HL-60/S4 treated with phorbol 12-myristate 13-acetate at 8.2 ng/mL for 4 days and 3 days (cell line): ENCODE measurements at regions not wholly inside any gene's neighbourhood (a gene's known extent, or its start where the extent isn't known, plus 50 kb on each side); places are given as distances from the start of the nearest gene placed in this dataset.

Experiments used
- in situ Hi-C: fragments of 300-500 bp; cut with MboI; formaldehyde crosslinking; loops from 2 replicates; pipeline ENCODE4 v1.15.0; 2022; ENCODE audit warnings: low sequenced_read_pairs

DNA sequence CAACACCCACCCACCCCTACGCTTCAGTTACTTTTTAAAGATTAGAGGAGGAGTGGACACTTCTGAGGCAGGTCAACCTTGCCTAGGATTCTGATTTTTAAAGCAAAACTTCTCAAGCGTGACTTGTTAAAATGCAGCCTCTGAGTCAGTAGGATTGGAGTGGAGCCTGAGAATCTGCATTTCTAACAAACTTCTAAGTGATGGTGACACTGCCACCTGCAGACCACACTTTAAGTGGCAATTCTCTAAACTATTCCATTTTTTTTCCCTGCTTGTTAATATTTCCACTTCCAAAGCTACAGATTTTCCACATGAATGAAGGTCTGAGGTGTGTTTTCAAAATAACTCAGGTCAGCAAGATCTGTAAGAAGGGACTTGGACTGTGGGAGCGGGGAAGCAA, 171.1 kb upstream of the CCDC150 start:
- in situ Hi-C loops: loop anchor here (25.0 kb wide), 1 partner anchor 356 kb away; no protein-coding TSS in a partner anchor

DNA sequence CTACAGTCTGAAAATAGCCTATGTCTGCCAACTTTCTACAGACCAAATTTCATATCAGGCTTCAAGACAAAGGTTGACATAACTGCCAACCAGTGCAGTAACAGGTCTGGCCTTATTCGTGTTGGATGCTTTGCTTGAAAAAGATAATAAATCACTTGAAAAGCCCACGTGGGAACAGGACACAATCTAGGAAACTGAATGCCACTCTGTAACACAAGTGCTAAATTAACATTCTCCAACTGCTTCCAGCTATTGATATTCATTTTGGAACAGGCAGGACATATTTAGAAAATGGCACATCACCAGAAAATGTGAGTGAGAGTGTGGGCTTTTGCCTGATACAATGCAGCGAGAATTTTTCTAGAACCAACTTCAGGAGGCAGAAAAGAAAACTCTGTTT, 165.9 kb upstream of the CCDC150 start:
- in situ Hi-C loops: loop anchor here (25.0 kb wide), 1 partner anchor 361 kb away; no protein-coding TSS in a partner anchor

DNA sequence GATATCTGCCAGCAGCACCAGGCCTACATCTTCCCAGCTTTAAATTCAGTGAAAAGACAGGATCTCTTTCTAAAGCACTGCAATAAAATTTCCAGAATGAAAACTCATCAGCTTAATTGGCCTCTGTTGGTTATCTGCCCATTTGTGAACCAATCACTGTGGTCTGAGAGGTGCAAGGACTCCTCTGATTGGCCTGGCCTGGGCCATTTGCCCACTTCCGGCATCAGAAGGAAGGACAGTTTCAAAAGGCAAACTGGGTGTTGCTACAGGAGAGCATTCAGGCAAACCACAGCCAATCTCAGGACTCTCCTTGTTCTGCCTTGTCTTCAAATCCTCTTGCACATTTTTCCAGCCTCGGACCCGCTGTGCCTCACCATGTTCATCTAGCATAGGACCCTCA, 163.9 kb upstream of the CCDC150 start:
- in situ Hi-C loops: no loop called here

DNA sequence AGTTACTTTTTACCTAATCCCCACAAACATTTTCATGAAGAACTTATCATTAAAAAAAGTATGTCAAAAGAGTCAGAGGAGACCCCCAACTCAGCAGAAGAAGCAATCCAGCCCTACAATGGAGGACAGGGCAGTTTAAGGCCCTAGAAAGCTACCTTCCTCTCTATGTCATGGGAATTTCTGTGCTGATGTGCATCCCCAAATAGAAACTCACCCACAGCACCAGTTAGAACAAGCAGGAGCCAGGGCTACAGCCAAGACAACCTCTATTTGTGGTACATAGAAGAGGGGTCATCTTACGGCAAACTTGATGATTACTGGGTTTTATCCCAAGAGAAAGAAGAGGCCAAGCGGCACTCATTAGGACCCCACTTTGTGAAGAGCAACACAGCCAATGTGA, 160.9 kb upstream of the CCDC150 start:
- in situ Hi-C loops: no loop called here

DNA sequence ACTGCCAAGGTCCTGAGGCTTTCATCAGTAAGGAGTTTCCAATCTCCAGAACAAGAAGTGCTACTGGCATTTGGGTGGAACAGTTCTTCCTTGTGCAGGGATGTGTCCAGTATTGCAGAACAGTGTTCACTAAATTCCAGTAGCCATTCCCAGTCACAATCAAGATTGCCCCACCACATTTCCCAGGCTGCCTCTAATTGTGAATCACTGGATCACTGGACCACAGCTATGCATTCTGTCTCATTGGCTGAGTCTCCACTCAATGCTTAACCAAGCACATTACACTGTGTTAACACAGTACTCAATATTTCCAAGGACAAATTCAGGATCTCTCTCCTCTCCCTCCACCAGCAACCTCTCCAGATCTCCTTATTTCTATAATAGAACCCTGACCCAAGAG, 160.2 kb upstream of the CCDC150 start:
- in situ Hi-C loops: no loop called here

DNA sequence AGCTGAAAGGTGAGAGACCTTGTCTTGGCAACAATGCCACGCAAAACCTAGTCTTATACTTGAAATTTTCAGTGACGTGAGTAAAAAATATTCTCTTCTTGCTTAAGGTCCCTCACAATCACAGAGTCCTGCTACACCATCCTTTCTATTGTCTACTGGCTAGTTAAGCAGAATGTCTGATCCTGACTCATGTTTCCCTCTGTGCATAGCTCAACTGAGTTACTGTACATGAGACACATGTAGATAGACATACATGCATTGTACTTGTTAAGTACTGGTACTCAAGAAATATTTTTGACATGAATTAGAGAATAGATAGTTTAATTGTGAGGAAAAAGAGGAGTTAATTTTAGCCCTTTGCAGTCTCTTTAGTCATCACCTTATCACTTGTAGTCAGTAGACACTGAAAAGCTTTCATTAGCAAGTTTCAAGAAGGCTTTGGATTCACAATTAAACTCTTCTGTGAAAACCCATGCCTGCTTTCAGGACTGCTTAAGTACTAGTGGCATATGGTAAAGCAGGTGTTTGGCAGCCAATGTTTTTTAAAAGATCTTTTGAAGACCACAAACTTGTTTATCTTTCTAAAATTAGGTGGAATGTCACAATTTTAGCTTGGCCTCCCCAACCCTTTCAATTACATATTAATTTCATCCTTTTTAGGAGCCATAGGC, 158.7 kb upstream of the CCDC150 start:
- in situ Hi-C loops: no loop called here

DNA sequence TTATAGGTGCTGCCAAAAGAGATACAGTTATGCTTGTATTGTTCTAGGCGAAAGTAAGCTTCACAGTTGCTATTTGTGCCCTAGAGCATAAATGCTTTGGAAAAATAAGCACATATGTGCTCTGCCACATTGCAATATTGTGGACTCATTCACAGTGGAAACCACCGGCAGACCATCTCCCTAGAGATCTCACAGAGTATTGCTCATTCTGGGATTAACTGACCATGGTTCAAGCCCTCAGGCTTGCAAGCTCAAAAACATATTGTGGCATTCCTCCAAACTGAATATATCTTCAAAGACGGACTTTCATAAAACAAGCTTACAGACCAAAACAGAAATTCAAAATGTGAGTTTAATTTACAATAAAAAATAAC, 158.2 kb upstream of the CCDC150 start:
- in situ Hi-C loops: no loop called here

DNA sequence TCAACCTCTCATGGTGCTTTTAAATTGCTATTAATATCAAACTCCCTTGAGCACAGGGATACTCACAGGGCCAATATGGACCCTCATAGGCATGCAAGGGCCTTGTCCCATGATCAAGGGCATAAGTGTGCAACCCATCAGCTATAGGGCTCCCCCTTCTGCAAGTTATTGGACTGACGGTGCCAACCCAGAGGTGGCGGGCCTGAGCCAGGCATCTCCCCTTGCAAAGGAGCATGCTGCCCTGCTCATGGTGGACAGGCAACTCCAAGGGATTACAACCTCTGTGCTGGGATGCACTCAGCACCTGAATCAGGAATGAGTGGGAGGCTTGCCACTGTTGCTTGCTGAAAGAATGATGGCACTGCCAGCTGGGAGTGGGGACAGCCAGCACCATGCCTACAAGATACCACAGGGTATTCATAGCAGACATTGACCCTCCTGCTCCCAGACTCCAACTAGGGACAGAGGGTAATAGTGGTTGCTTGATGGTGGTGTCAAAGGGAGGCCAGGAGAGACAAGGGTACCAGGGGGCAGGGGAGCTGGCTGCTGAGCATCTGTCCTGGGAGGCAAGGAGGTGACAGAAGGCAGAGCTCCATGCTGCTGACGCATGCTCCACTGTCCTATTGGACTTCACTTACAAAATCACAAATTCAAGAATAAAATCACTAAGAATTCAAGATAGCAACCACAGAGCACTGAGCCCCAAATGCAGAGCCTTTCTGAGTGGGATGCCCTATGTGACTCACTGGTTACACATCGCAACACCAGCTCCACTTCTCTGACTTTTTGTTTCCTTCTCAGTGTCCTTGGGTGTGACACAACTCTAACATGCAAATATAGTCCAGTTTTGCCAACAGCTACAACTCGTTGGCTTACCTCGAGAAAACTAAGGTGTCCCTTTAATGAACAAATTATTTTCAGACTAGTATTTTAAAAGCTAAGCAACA, 157.1 kb upstream of the CCDC150 start:
- in situ Hi-C loops: no loop called here

DNA sequence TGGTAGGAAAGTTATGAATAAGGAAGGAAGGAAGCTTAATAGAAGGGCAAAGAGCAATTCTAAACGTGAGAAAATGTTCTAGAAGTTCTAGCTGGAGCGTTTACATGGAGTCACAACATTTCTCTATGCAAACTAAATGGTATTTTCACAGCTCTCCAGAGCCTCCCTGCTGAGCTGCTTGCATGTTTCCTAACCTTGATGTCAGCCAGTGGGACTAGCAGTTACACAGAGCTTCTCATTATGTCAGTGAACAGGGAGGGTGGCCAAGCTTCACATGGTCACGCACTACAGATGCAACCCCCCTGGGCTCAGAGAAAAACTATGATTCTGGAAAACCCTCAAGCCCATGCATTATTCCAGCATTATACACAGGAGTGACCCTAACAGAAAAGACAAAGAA, 153.4 kb upstream of the CCDC150 start:
- in situ Hi-C loops: no loop called here

DNA sequence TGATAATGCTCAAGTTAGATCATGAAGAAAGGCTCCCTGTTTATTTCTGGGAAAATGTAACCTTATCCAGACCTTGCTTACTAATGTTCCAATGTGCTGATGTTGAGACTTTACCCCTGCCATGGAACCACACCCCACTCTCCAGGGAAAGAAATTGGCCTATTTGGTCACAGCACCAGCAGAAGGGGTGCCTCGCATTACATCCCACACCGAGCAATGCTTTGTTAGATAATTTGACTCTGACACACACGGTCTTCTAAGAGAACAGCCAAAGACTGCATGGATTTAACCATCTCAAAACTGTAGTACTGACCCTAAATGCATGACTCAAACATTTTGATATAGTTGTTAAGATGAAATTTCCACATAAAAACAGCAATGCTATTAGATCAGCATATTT, 152.1 kb upstream of the CCDC150 start:
- in situ Hi-C loops: no loop called here

DNA sequence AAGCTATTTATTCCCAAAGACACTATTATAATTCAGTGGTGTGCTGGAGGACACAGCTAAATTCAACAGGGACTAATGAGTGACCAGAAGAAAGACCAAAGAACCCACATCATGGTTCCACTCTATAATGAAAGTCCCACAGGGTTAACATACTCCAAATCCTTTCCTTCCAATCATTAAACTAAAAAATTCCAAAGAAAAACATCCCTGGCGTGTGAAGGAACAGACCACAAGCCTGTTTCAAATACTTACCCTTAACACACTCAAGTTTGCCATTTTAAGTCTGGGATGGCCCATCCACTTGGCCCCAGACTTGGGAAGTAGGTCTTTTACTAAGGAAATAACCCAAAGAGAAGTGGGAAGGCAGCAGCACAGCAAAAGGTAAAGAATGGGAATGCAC, 150.1 kb upstream of the CCDC150 start:
- in situ Hi-C loops: no loop called here

DNA sequence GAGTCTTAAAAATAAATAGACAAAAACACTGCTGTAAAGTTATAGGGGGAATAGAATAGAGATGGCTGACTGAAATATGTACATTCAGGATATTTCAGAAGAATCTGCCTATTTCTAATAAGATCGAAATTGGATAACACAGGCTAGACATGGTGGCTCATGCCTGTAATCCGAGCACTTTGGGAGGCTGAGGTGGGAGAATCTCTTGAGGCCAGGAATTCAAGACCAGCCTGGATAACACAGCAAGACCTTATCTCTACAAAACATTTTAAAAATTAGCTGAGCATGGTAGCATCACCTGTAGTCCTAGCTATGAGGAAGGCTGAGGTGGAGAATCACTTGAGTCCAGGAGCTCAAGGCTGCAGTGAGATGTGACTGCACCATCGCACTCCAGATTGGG, 146.6 kb upstream of the CCDC150 start:
- in situ Hi-C loops: no loop called here

DNA sequence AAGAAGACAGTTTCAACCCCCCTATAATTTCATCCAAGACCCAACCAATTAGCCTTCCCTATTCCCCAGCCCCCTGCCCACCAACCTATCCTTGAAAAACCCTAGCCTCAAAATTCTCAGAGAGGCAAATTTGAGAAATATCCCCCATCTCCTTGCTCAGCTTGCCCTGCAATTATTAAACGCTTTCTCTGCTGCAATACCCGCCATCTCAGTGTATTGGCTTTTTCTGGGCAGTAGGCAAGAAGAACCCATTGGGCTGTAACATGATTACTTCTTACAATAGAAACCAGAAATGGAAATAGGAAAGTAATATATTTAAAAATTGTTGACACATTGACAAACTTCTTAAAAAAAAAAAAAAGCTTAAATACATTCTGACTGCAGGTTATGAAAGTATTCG, 140.6 kb upstream of the CCDC150 start:
- in situ Hi-C loops: no loop called here

DNA sequence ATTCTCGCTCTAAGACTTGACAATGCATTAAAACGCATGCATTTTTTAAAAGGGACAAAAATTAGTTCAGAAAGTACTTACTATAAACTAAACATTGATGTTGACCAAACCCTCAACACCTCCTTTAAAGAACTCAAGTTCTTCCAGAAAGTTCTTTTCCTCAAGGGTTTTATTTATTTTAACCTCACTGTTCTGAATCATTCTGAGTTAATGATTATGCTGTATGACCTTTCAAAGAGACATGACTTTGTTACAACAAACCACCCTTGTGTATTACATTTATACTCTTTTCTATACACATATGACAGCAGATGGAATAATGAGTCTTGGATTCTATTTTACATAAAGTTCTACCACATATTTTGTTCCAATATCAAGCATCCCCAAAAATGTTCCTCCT, 139.8 kb upstream of the CCDC150 start:
- in situ Hi-C loops: no loop called here

DNA sequence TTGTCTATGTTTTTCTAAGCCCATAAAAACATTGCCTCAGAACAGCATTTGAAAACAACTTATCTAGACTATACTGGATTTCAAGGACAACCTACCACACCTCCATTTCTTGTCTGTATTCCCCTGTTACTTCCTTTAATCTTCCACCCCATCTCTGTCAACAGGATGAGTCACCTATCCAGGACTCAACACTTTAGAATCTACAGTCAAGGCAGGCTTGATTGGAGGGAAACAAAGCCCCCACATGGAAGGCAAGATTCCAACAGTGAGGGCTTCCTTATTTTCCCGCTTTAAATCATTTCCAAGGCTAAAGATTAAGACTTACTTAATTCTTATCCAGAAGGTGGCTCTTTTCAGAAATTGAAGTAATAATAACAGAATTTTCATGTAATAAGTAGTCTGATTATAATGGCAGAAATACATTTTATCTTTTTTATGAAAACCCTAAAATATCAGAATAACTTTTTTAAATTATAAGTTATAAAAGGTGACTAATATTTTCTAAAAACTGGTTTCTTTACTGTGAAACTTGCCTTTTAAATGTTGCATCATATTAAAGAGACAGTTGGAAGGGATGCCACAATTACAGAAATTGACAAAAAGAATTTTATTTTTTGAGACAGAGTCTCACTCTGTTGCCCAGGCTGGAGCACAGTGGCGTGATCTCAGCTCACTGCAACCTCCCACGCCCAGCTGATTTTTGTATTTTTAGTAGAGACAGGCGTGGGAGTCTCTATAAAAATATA, 138.7 kb upstream of the CCDC150 start:
- in situ Hi-C loops: no loop called here

DNA sequence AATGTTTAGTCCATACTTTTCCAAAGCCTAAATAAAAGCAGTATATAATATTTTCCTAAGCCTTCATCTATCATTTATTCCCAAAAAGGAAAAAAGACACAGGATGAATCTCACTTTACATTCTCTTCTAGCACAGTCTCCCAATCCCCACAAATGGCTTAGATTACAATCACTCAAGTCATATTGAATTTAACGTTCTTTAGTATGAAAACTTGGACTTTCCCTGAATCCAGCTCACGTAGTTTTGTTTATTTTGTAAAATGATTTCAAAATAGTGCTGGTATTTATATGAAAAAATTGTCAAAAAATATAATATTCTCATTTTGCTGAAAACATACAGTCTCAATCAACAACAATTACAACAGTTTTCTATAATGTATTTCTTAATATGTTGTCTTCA, 137.7 kb upstream of the CCDC150 start:
- in situ Hi-C loops: no loop called here

DNA sequence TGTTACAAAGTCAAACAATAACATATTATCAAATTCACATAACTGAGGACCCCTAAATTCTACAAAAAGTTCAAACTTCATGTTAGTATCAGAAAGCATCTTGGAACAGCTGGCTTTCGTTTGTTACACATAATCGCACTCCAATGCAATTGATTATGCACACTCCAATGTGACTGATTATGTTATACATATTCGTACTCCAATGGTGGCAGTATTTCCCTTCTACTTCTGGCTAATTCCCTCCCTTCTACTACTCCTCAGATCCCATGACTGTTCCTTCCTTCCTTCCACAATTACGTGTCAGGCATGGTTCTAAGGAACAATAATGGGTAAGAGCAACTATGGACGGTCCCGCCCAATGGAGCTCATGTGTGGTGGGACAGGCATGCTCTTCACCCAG, 137.1 kb upstream of the CCDC150 start:
- in situ Hi-C loops: no loop called here

DNA sequence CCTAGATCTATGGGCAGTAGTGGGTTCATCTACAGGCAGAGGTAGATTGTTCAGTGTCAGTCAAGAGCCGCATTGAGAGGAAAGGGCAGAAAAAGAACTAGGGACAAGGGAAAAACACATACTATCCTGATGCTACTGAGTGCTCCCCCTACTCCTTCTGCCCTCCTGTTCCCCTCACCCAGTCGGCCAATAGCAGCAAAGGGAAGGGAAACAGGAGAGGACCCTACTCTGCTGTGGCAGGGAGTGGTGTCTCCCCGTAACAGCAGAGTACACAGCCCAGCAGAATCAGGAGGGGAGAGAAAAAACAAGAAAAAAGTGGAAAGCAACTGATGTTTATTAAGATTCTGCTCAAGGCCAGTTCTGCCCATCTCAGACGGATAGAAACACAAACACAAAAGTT, 136.1 kb upstream of the CCDC150 start:
- in situ Hi-C loops: no loop called here

DNA sequence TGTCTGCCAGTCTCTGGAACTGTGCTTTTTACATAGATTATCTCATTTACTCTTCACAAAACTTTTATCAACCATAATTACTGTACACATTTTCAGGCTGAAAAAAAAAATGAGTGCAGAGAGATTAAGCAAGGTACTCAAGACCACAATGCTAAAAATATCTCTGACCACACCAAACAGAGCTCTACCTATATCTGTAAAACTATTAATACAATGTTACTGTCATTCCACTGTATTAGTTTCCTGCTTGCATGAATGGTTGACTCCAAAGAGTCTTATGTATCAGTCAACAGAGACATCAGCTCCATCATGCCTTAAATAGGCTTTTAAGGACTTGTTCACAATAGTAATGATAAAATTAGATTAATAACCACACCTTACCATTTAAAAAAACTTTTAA, 134.7 kb upstream of the CCDC150 start:
- in situ Hi-C loops: no loop called here

DNA sequence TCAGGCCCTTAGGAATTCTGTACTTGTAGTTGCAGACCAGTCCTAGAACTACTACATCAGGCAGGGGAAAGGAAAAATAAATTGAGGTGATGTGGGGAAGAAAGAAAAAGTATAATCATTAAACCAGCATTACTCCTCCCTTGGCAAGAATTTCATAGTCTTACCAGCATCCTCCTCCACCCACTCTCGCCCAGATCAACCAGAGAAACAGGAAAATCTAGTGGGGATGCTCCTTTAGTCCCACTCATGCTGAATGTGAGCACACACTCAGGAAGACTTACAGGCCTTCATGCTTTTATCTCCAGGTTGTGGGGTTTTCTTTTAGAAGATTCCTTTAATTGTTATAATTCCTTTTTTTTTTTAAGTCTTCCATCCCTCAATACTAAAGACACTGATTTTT, 129.3 kb upstream of the CCDC150 start:
- in situ Hi-C loops: no loop called here

DNA sequence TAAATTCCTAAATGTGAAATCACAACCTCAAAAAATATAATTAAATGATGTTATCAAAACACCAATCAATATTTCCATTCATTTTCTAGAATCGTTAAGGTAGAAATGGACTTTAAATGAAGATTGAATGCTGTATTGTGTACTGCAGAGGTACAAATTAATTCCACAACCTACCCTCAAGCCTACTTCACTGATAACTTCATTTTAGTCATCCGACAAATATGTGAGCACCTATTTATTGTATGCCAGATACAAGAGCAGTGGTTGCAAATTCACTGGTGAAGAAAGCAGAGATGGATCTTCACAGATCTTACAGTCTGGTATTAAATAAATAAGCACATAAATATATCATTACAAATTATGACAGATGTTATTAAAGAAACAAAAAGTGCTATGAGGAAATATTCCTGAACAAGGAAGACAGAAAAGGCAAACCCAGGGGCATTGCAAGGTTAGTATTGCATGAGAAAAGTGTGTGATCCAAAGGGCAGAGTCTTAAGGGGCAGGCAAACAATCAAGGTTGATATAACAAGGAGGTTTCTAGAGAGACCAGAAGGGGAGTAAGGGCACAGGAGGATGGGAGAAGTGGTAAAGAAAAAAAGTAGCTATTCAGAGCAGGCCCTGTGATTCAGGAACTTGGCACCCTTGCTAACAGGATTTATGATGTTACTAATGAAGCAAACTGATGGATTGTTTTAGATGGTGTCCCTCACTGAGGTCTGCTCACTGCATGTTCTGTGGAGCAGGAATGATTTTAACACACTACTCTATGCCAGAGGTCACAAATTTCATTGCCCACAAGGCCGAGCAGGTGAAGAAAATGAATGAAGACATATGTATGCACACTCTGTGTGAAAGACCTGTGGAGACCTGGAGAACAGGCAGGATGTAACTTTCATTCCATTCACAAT, 128.0 kb upstream of the CCDC150 start:
- in situ Hi-C loops: no loop called here
